ENCODE measurements at regions not wholly inside any gene's neighbourhood (a gene's known extent, or its start where the extent isn't known, plus 50 kb on each side); places are given as distances from the start of the nearest gene placed in this dataset.

DNA sequence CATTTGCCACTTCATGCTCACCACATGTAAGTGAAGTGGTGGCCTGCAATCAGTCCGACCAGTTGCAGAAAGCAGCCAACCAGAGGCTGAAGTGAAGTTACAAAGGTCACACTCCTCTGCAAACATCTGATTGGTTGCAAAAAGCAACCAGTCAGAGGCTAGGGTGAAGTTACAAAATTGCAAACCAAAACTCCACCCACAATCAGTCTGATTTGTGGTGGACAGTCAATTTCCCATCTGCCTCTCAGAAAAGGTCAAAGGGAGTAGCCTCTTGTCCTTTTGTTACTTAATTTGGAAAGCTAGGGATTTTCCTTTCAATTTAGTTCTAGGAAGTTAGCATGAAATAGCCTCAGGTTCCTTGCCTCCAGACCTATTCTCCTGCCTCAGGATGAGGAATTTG is 185.0 kb downstream of the UXS1 start:
- H3K27ac ChIP-seq (ENCODE audit: low read depth in 2 of 2, low read length in 2 of 2), result no peak overlapping the region
- FAIRE-seq, result no peak

DNA sequence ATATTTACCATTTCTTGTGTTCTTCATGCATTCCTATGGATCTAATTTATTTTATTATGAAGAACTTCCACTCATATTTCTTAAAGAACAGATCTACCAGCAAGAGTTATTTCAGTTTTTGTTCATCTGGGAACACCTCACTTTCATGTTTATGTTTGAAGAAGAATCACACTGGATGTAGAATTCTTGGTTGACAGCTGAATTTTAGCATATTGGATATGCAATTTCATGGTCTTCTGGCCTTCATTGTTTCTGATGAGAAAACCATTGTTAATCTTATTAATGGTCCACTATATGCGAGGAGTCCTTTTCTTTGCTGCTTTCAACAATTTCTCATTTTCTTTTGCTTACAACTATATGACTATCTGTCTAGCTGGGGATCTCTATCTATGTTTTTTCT is 189.2 kb downstream of the UXS1 start:
- H3K27ac ChIP-seq (ENCODE audit: low read depth in 2 of 2, low read length in 2 of 2), result no peak overlapping the region
- intact Hi-C loops (cut with DNase I), result no loop called here
- no peak overlapping the region for H3K9ac ChIP-seq (ENCODE audit: low read length in 3 of 3)
- no peaks in the 10 kb centered on the region for H3K27me3 ChIP-seq (ENCODE audit: control insufficient read depth, insufficient read depth, low read length)
- TF ChIP-seq, protein P1, sequence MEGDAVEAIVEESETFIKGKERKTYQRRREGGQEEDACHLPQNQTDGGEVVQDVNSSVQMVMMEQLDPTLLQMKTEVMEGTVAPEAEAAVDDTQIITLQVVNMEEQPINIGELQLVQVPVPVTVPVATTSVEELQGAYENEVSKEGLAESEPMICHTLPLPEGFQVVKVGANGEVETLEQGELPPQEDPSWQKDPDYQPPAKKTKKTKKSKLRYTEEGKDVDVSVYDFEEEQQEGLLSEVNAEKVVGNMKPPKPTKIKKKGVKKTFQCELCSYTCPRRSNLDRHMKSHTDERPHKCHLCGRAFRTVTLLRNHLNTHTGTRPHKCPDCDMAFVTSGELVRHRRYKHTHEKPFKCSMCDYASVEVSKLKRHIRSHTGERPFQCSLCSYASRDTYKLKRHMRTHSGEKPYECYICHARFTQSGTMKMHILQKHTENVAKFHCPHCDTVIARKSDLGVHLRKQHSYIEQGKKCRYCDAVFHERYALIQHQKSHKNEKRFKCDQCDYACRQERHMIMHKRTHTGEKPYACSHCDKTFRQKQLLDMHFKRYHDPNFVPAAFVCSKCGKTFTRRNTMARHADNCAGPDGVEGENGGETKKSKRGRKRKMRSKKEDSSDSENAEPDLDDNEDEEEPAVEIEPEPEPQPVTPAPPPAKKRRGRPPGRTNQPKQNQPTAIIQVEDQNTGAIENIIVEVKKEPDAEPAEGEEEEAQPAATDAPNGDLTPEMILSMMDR (IDR thresholded peaks at IDR 0.05; ENCODE audit: borderline replicate concordance, extremely low read depth, insufficient read depth), result no peak
- no peaks in the 10 kb centered on the region for H3K36me3 ChIP-seq (ENCODE audit: control insufficient read depth in 2 of 3, insufficient read depth in 3 of 3, low read length in 3 of 3)
- H3K9me3 ChIP-seq (ENCODE audit: control insufficient read depth in 2 of 3, insufficient read depth in 1 of 3, low read length in 3 of 3), result peaks cover 0 to 22% (median 0%) of the 10 kb centered on the region in 3 donors
- FAIRE-seq, result no peak
- DNase-seq, result no peak
- no peak overlapping the region for H3K4me3 ChIP-seq (ENCODE audit: low read length in 3 of 3)
- H3K4me1 ChIP-seq (ENCODE audit: control insufficient read depth in 2 of 3, insufficient read depth in 2 of 3, low read depth in 1 of 3, low read length in 3 of 3), result no peaks in the 10 kb centered on the region

More for the DNA sequence above, 185.0 kb downstream of the UXS1 start:
- Histone ChIP-seq H3K9me3 (ENCODE audit: control insufficient read depth in 2 of 3, insufficient read depth in 1 of 3, low read length in 3 of 3) (peaks cover 0 to 13% (median 0%) of the 10 kb centered on the region in 3 donors), H3K9ac (ENCODE audit: low read length in 3 of 3) (no peak overlapping the region), H3K27me3 (ENCODE audit: control insufficient read depth, insufficient read depth, low read length) (no peaks in the 10 kb centered on the region), H3K36me3 (ENCODE audit: control insufficient read depth in 2 of 3, insufficient read depth in 3 of 3, low read length in 3 of 3) (no peaks in the 10 kb centered on the region), H3K4me3 (ENCODE audit: low read length in 3 of 3) (no peak overlapping the region), H3K4me1 (ENCODE audit: control insufficient read depth in 2 of 3, insufficient read depth in 2 of 3, low read depth in 1 of 3, low read length in 3 of 3) (no peaks in the 10 kb centered on the region)
- TF ChIP-seq, protein P1 (IDR thresholded peaks at IDR 0.05; ENCODE audit: borderline replicate concordance, extremely low read depth, insufficient read depth), result no peak
- intact Hi-C loops (cut with DNase I), result no loop called here
- DNase-seq, result no peak

DNA sequence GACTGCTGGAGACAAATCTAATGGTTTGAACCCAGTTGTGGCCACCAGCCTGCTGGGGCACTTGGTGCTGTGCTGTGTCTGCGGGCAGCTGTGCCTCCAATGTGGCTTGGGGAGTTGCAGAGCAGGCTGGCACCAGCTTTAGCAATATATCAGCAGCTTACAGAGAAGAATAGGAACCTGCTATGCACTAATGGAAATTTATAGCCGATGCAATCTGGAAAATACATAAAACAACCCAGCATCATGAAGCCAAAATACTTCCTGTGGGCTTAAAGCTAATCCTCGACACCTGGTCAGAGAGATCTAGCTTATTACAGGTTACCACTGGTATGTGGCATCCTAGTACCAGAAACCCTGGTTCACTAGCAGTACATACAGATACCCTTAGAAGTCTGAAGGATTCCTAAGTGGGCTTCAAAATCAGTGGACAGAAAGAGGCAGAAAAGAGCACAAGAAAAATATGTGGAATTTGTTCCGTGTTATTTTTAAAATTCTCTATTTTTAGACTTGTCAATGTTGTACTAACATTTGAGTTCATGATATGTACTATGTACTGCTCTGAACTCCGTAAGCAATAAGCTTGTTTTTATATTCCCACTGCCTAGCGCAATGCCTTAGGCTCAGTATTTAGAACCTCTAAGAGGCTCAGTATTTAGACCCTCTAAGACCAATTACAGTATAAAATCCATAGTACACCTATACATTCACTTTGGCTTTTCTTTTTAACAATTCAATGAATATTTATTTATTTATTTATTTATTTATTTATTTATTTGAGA is 194.7 kb downstream of the UXS1 start:
- Histone ChIP-seq H3K4me3 (ENCODE audit: low read length in 3 of 3) (no peak overlapping the region), H3K9ac (ENCODE audit: low read length in 3 of 3) (no peak overlapping the region), H3K9me3 (ENCODE audit: control insufficient read depth in 2 of 3, insufficient read depth in 1 of 3, low read length in 3 of 3) (peaks cover 0 to 24% (median 4%) of the 10 kb centered on the region in 3 donors), H3K4me1 (ENCODE audit: control insufficient read depth in 2 of 3, insufficient read depth in 2 of 3, low read depth in 1 of 3, low read length in 3 of 3) (no peaks in the 10 kb centered on the region), H3K36me3 (ENCODE audit: control insufficient read depth in 2 of 3, insufficient read depth in 3 of 3, low read length in 3 of 3) (no peaks in the 10 kb centered on the region), H3K27me3 (ENCODE audit: control insufficient read depth, insufficient read depth, low read length) (no peaks in the 10 kb centered on the region), H3K27ac (ENCODE audit: low read depth in 2 of 2, low read length in 2 of 2) (no peak overlapping the region)
- TF ChIP-seq, protein P1 (IDR thresholded peaks at IDR 0.05; ENCODE audit: borderline replicate concordance, extremely low read depth, insufficient read depth), result no peak
- DNase-seq, result no peak
- intact Hi-C loops (cut with DNase I), result no loop called here
- no peak for FAIRE-seq

All from kidney (tissue), 13 donors.